HG03565 (cell line): ENCODE measurements at regions not wholly inside any gene's neighbourhood (a gene's known extent, or its start where the extent isn't known, plus 50 kb on each side); places are given as distances from the start of the nearest gene placed in this dataset.
"Not testable (repeated sequence)": the region's sequence is repeated elsewhere in the genome, so short reads cannot be mapped to it uniquely, and the experiment has no call there.

Experiments
- ATAC-seq: cut with Tn5 transposase; IDR thresholded peaks from one replicate; pipeline ENCODE4 v1.9.1; 2021; ENCODE audit warnings: mild to moderate bottlenecking, moderate library complexity; ENCODE audit not compliant: unreplicated experiment

DNA sequence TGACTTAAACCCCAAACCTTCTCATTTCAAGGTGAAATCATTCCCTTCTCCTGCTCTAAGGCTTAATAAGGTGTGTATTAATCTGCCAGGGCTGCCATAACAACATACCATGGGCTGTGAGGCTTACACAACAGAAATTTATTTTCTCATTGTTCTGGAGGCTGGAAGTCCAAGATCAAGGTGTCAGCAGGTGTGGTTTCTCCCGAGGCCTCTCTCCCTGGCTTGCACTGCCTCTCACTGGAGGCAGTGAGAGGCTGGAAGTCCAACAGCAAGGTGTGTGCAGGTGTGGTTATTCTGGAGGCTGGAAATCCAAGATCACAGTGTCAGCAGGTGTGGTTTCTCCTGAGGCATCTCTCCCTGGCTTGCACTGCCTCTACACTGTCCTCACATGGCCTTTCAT lies 280.3 kb upstream of the TUT7 start:
- no peak for ATAC-seq

DNA sequence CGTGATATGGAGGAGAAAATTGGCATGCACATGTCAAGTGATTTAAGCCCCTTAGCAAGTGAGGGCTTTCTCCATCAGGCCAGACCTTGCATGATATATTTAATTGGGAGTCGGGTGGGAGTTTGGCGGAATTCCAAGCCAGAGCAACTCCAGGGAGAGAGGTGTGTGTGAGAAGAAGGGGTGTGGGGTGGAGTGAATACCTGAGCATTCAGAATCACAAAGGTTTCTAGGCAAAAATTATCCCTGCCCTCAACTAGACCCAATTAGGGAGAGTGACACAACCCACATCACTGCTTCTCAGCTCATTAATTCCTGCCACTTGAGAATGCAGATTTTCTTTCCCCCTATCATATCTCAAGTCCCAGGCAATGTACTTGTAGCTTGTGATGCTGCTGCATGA lies 279.7 kb upstream of the TUT7 start:
- no peak for ATAC-seq

DNA sequence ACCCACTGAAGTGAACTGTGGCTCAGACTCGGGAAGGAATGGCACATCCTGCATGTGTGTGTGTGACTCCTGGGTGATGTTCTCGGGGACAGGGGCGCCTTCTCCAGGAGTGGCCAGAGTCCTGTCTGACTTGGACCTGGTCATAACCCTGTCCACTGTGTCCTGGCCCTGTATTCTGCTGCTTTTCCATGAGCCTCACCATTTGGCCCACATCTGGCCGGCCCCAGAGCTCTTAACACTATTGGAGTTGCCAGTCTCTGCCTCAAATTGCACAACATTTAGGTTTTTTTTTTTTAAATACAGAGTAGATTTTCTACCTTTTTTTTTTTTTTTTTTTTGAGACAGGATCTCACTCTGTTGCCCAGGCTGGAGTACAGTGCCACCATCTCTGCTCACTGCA lies 278.3 kb upstream of the TUT7 start:
- ATAC-seq: no peak

DNA sequence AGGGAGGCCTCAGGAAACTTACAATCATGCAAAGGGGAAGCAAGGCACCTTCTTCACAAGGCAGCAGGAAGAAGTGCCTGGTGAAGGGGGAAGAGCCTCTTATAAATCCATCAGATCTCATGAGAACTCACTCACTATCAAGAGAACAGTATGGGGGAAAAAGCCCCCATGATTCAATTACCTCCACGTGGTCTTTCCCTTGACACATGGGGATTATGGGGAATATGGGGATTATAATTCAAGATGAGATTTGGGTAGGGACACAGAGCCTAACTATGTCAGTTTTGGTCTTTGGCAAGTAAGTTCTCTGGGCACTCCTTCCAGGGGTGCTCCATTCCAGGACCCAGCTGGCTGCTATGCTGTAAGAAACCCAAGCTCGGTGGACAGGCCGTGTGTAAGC lies 275.3 kb upstream of the TUT7 start:
- no peak for ATAC-seq

DNA sequence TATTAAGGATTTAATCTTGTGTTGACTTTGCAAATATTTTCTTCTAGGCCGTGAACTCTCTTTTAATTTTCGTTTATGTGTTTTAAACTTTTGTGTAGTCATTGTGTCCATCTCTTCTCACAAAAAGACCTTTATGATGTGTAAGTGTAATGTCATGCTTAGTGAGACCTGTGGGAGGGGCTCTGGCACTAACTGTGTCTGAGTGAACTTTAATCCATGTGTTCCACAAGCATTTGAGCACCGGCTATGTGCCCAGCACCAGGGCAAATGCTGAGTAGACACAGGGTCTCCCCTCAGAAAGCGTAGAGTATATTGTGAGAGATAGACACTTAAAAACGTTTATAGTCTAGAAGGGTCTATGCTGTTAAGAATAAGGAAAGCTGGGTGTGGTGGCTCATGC lies 272.6 kb upstream of the TUT7 start:
- no peak for ATAC-seq

DNA sequence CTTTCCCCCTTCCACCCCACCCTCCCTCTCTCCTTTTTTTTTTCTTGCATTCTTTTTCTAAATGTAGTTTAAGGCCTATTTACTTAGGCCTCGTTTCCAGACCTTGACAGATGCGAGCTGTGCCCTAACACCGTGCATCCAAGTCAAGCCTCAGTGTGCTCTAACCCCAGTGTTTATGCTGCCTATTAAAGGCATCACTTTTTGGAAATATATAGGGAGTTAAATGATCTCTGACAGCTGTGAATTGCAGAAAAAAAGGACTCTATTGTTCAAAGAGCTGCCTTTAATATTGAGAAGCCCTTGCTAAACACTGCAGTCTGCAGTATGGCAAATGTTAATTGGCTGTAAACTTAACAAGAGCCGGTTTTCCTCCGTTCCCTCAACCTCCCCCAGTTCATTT lies 270.4 kb upstream of the TUT7 start:
- no peak for ATAC-seq

DNA sequence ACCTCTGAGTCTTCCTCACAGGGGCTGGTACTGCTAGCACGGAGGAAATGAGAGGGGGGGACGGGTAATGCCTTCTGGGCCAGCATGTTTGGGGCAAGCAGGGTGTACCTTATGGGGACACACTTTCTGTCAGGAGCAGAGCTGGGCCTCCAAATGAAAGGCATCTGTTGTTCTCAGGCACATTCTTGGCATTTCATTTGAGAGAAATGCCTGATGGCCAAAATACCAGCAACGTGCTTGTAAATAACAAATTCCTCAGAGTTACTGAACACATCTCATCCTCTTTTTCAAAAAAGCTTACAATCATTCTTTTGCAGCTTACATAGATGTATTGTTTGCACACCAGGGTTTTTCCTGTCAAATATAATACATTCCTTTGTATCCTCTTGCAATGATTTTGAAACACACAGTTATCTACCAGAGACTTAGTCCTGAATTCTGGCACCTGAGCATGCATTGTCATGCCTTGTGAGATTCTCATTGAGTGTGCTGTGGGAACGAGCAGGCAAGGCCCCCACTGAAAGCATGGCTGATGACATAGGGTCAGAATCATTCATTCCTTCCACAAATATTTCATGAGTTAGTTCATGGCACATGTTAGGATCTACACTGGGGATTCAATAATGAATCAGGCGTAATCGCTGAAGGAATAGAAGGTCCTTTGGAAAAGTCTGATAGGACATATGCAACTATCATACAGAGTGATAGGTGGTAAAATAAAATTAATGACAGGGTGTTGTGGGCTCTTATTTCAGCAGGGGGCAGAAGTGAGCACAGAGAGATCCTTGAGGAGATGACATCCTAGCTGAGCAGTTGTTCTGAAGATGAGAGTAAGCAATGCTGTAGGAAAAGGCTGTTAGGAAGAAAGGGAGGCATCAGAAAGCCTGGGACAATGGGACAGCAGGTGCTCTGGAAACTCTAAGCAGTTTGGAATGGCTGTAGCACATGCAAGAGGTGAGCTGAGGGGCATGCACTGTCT lies 260.9 kb upstream of the TUT7 start:
- ATAC-seq: no peak

DNA sequence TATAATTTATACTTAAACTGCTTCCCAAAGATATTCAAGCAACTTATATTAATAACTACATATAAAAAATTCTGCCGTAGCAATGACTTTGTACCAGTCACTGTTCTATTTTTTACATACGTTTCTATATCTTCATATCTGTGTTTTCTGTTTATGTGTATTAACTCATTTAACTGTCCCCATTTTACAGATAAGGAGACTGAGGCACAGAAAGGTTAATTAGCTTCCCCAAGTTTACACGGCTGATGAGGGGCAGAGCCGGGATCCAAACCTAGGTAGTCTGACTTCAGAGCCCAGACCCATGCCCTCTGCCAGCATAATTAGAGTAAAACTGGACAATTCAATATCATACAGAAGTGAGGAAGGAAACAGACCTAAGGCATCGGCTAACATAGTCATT lies 259.7 kb upstream of the TUT7 start:
- no peak for ATAC-seq

DNA sequence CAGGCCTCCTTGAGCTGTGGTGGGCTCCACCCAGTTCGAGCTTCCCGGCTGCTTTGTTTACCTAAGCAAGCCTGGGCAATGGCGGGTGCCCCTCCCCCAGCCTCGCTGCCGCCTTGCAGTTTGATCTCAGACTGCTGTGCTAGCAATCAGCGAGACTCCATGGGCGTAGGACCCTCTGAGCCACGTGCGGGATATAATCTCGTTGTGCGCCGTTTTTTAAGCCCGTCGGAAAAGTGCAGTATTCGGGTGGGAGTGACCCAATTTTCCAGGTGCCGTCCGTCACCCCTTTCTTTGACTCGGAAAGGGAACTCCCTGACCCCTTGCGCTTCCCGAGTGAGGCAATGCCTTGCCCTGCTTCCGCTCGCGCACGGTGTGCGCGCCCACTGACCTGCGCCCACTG lies 257.3 kb upstream of the TUT7 start:
- not testable (repeated sequence) for ATAC-seq

DNA sequence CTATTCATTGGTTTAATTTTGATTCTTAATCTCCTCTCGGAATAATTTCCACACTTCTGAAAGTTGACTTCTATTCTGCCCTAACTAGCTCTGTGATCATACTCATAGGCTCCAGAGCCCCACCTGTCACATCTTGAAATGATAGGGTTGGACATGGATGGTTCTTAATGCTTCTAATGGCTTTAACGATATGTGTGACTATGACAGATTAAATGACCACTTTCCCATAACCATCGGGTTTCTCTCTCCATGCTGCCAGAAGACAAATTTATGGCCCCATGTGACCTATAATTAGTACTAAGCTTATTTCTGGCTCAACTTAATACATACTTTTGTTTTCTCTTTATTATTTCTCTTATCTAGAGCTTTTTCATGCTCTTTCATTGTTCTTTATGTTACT lies 251.1 kb upstream of the TUT7 start:
- ATAC-seq: no peak

DNA sequence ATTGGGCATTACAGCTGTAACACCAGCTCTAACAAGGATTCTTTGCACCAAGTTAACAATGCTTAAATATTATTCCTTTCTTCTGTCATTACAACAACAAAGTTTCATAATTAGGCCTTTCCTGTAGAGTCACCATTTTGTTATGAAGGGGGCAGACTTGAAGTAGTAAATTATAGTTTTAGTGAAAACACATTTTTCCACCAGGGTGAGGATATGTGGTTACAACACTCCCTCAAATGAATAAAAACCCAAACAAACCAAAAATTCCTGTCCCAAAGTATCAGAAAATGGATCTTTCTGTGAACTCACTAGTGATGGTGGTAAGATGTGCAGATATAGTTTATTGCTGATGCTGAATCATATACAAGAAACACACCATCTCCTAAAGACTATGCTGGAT lies 250.5 kb upstream of the TUT7 start:
- ATAC-seq: no peak

DNA sequence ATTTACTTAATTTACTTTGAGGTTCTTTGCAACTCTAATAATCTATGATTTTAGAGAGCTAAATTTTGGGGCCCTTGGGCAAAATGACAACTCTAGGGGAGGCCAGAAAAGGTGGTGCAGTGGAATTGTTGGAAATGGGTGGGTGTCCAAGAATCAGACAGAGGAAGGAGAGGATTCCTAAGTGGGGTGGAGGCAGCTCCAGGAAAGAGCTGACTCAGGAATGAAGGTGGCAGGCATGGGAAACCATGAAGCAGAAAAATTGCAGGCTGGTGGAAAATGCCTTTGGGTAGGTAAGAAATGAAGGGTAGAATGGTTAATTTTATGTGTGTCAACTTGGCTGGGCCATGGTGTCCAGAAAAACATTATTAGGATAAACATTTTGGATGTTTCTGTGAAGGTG lies 248.5 kb upstream of the TUT7 start:
- no peak for ATAC-seq

DNA sequence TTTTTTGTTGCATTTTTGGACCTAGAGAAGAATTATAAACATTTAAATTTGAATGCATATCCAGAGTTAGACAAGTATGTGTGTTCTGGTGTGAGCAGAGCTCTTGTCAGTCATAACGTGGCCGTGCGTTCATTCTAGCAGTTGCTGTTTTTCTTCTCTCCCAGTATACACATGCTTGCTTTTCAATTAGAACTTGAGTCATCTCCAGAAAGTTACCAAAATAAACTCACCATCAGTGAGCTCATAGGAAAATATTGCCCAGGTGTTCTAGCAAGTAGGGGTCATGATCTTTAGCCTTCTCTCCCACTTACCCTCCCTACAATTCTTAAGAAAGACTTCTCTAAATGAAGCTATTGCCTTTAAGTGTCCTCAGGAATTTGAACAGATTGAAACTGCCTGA lies 247.5 kb upstream of the TUT7 start:
- no peak for ATAC-seq

DNA sequence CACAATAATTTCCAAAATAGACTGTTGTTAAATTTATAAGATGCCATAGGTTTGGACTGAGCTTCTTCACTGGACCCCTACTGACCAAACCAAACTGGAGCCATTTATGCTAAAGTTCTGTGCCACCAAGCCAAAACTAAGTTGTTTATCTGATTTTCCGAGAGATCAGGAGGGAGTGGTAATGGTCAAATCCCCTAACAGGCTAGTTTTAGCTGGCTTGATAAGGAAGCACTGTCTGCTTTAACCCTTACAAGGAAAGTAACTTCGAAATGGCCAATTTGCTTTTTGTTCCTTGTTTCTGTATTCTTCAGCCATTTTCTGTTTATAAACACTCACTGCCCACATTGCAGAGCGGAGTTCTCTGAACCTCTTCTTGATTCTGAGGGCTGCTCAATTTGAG lies 246.8 kb upstream of the TUT7 start:
- no peak for ATAC-seq

DNA sequence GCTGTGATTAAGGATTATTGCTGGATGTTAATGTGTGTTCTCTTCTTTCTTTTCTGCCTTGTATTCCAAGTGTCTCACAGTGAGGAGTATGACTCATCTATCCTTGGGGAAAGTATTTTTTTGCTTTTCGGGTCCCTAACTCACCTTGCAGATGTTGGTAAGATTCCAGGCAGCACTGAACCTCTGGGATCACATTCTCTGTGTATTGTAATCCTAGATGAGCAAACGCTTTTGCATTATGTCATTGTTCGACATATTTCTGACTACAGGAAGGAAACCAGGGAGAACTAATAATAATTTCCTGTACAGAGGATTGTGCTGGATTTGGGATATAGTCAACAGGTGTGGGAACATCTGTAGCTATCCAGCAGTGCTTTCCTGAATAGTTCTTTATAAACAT lies 246.1 kb upstream of the TUT7 start:
- ATAC-seq: no peak

DNA sequence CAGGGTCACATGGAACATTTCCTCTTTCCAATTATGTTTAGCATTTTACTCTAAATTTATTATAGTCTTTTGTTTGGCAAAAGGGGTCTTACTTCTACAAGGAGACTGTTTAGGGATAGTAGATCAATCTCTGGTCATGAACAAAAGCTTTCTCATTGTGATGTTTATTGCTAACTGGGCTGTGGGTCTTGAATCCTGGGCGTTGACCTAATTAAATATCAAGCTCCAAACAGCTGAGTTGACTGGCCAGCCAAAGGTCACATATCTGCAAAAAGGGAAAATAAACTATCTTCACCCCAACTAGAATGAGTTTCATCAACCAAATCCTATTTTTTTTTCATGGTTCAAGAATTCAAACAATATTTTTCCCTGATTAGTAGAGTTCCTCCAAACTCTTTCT lies 245.4 kb upstream of the TUT7 start:
- ATAC-seq: no peak

DNA sequence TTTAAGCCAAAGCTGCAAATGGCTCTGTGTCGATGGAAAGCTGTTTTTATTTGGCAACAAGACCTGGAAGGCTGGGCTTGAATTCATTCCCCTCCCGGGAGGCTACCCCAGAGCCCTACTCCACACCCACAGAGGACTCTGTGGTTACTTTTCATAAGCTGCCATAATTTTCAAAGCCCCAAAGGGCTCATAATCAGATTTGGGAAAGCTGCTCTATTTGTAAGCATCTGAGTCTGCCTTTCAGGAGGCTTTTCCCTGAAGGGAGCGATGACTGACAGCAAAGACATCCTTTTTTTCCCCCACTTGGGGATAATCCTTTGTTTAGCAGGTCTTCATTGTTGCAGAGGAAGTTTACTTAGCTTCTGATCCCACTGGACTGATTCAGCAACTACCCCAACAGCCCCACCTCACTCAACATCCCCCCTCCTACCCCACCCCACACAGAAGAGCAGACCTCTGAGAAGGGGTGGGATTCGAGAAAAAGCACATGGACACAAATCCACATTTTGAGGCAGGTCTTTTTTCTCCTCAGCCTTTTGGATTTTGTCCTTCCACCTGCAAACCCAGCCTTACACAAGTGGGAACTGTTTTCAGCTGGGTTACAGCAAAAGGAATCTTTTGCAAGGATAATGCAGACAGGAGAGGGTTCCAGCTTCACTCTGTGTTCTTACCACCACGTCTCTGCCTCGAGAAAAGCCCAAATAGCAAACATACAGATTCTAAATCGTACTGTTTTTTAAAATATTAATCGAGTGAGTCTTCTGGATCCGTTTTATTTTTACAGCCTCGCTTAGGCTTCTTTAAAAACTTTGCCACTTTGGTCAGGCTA lies 244.4 kb upstream of the TUT7 start:
- no peak for ATAC-seq

DNA sequence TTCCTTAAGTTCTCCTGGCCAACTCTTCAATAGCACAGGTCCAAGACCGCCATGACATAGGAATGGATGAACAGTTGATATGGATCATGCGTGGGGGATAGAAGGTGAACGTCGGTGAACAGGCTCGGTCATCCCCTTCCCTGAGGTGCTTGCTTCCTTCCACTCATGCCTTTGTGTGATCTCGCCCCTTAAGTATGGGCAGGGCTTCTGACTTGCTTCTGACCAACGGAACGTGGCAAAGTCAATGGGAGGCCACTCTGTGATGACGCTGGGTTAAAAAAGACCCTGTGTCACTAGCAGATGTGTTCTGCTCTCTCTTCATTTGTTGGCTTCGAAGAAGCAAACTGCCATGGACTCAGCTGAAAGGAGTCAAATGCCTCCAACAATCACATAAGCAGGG lies 240.5 kb upstream of the TUT7 start:
- ATAC-seq: no peak

DNA sequence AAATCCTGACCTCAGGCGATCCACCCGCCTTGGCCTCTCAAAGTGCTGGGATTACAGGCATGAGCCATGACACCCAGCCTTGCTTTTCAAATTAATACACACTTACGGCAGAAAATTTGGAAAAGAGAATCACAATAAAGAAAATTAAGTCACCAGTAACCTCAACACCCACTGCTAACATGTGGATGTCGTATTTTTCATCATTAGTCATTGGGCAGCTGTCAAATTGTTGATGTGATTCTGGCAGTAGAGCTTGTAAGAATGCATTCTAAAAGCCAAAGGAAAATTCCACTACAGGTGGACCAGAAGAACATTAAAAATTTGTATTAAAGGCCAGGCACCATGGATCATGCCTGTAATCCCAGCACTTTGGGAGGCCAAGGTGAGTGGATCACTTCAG lies 237.3 kb upstream of the TUT7 start:
- ATAC-seq: no peak

DNA sequence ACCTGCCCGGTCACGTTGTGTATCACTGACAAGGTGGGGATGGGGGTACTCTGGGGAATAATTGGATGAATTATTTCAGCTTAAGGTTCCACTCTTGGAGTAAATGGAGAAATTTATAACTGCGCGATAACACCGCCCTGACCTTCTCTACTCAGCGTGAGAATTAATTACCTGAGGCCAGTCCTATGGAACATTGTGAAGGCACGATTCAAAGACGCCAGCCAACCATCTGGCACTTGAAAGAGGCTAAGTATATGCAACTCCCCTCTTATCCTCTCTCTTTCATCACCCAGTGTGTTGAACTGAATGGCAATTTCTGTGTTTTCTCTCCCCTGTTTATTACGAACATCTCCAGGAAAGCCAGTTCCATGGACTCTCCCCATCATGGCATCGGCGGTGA lies 235.5 kb upstream of the TUT7 start:
- ATAC-seq: no peak

DNA sequence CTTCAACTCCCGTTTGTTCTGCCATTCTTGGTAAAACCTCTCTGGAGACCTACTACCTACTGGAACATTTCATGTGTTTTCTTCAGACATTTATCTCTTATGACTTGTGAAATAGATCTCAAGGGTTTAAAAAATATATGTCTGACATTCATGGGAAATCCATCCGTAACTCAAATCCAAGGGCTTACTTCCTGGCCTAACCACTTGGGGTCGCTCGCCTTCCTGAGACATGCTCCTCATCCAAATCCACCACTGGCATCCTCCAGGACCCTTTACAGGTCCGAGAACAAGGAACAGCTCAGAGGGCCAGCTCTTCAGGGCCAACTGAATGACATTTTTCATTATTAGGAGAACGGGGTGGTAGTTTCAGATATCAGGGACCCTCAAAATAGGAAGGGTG lies 235.1 kb upstream of the TUT7 start:
- ATAC-seq: no peak

DNA sequence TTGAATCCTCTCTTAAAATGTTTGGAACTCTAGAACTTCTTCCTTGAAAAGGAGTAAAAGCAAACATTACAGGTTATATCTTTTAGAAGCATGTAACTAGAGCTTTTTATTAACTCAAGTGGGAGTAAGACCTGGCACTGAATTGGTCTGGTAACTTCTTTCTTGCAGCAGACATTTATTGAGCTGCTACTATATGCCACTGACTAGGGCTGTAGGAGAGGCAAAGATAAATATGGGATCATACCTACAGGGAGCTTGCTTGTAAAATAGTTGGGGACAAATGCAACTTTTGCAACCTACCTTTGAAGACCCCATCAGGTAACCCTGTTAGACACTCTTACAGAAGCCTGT lies 231.9 kb upstream of the TUT7 start:
- ATAC-seq: no peak
